ENCODE measurements at regions not wholly inside any gene's neighbourhood (a gene's known extent, or its start where the extent isn't known, plus 50 kb on each side); places are given as distances from the start of the nearest gene placed in this dataset.
"Not testable (repeated sequence)": the region's sequence is repeated elsewhere in the genome, so short reads cannot be mapped to it uniquely, and the experiment has no call there.

DNA sequence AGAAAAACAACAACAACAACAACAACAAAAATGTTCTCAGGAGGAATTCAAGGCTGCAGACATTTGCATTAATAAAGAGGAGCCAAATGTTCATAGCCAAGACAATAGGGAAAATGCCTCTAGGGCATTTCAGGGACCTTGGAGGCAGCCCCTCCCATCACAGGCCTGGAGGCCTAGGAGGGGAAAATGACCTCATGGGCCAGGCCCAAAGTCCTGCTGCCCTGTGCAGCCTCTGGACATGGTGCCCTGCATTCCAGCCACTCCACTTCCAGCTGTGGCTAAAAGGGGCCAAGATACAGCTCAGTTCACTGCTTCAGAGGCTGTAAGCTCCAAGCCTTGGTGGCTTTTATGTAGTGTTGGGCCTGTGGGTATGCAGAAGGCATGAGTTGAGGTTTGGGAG, 314.5 kb downstream of the CYRIA start:
- H3K4me1 ChIP-seq, result no peaks in the 10 kb centered on the region
- no peak overlapping the region for H3K27ac ChIP-seq
- H3K4me3 ChIP-seq, result no peak overlapping the region
- H3K27me3 ChIP-seq, result no peaks in the 10 kb centered on the region
- no peak for TF ChIP-seq POLR2A (IDR thresholded peaks at IDR 0.05)
- TF ChIP-seq, protein P1, sequence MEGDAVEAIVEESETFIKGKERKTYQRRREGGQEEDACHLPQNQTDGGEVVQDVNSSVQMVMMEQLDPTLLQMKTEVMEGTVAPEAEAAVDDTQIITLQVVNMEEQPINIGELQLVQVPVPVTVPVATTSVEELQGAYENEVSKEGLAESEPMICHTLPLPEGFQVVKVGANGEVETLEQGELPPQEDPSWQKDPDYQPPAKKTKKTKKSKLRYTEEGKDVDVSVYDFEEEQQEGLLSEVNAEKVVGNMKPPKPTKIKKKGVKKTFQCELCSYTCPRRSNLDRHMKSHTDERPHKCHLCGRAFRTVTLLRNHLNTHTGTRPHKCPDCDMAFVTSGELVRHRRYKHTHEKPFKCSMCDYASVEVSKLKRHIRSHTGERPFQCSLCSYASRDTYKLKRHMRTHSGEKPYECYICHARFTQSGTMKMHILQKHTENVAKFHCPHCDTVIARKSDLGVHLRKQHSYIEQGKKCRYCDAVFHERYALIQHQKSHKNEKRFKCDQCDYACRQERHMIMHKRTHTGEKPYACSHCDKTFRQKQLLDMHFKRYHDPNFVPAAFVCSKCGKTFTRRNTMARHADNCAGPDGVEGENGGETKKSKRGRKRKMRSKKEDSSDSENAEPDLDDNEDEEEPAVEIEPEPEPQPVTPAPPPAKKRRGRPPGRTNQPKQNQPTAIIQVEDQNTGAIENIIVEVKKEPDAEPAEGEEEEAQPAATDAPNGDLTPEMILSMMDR (IDR thresholded peaks at IDR 0.05), result no peak
- DNase-seq, result no peak
- intact Hi-C loops (cut with DNase I; ENCODE audit: low total_unique reads), result no loop called here
- H3K36me3 ChIP-seq (ENCODE audit: low read depth, missing control alignments), result no peaks in the 10 kb centered on the region
- no peaks in the 10 kb centered on the region for H3K9me3 ChIP-seq

DNA sequence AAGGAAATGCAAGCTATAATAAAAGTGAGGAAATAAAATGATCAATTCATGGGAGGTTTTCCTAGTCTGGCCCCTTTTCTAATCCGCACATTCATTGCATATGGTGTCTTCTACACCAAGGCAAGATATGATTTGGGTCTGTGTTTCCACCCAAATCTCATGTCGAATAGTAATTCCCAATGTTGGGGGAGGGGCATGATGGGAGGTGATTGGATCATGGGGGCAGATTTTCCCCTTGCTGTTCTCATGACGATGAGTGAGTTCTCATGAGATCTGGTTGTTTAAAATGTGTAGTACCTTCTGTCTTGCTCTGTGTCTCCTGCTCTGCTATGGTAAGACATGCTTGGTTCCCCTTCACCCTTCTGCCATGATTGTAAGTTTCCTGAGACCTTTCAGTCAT, 315.4 kb downstream of the CYRIA start:
- DNase-seq, result no peak
- no peak overlapping the region for H3K4me3 ChIP-seq
- H3K4me1 ChIP-seq, result no peaks in the 10 kb centered on the region
- TF ChIP-seq POLR2A (IDR thresholded peaks at IDR 0.05), result no peak
- TF ChIP-seq, protein P1 (IDR thresholded peaks at IDR 0.05), result no peak
- no peaks in the 10 kb centered on the region for H3K9me3 ChIP-seq
- no peaks in the 10 kb centered on the region for H3K36me3 ChIP-seq (ENCODE audit: low read depth, missing control alignments)
- WGBS, 2 donors, result 59 to 67% methylated on average over 3 of the region's 3 CpGs
- no peak overlapping the region for H3K27ac ChIP-seq
- intact Hi-C loops (cut with DNase I; ENCODE audit: low total_unique reads), result no loop called here
- H3K27me3 ChIP-seq, result no peaks in the 10 kb centered on the region

GRCh38 chr2:16349811-16350210, 315.8 kb downstream of the CYRIA start:
- no peak for DNase-seq
- Histone ChIP-seq H3K36me3 (ENCODE audit: low read depth, missing control alignments) (no peaks in the 10 kb centered on the region), H3K4me1 (no peaks in the 10 kb centered on the region), H3K4me3 (no peak overlapping the region), H3K9me3 (no peaks in the 10 kb centered on the region), H3K27me3 (no peaks in the 10 kb centered on the region), H3K27ac (no peak overlapping the region)
- no peak for TF ChIP-seq POLR2A (IDR thresholded peaks at IDR 0.05)
- TF ChIP-seq, protein P1 (IDR thresholded peaks at IDR 0.05), result no peak
- intact Hi-C loops (cut with DNase I; ENCODE audit: low total_unique reads), result no loop called here
- WGBS, 2 donors, result 41 to 46% methylated on average over 2 of the region's 2 CpGs

GRCh38 chr2:16348821-16349515, 316.7 kb downstream of the CYRIA start:
- Histone ChIP-seq H3K36me3 (ENCODE audit: low read depth, missing control alignments) (no peaks in the 10 kb centered on the region), H3K4me1 (no peaks in the 10 kb centered on the region), H3K9me3 (no peaks in the 10 kb centered on the region), H3K4me3 (no peak overlapping the region), H3K27me3 (no peaks in the 10 kb centered on the region), H3K27ac (no peak overlapping the region)
- TF ChIP-seq, protein P1 (IDR thresholded peaks at IDR 0.05), result no peak
- 57 to 62% methylated on average over 3 of the region's 3 CpGs for WGBS, 2 donors
- intact Hi-C loops (cut with DNase I; ENCODE audit: low total_unique reads), result no loop called here
- DNase-seq, result no peak

GRCh38 chr2:16346671-16347070, 319.0 kb downstream of the CYRIA start:
- H3K4me1 ChIP-seq, result no peaks in the 10 kb centered on the region
- DNase-seq, result no peak
- H3K4me3 ChIP-seq, result no peak overlapping the region
- intact Hi-C loops (cut with DNase I; ENCODE audit: low total_unique reads), result no loop called here
- 66 to 91% methylated on average over 3 of the region's 3 CpGs for WGBS, 2 donors
- H3K36me3 ChIP-seq (ENCODE audit: low read depth, missing control alignments), result no peaks in the 10 kb centered on the region
- H3K27me3 ChIP-seq, result no peaks in the 10 kb centered on the region
- TF ChIP-seq, protein P1 (IDR thresholded peaks at IDR 0.05), result no peak
- TF ChIP-seq POLR2A (IDR thresholded peaks at IDR 0.05), result no peak
- H3K27ac ChIP-seq, result no peak overlapping the region
- H3K9me3 ChIP-seq, result no peaks in the 10 kb centered on the region

- H3K27ac ChIP-seq; H3K4me1 ChIP-seq; H3K4me3 ChIP-seq; DNase-seq; intact Hi-C loops (cut with DNase I; ENCODE audit: low total_unique reads); H3K36me3 ChIP-seq (ENCODE audit: low read depth, missing control alignments); H3K27me3 ChIP-seq; H3K9me3 ChIP-seq: not testable (repeated sequence)
- 90 to 91% methylated on average over 9 of the region's 9 CpGs for WGBS, 2 donors
These were observed 320.4 kb downstream of the CYRIA start for GRCh38 chr2:16345231-16345630.
